ENCODE measurements at regions not wholly inside any gene's neighbourhood (a gene's known extent, or its start where the extent isn't known, plus 50 kb on each side); places are given as distances from the start of the nearest gene placed in this dataset.
"Not testable (repeated sequence)": the region's sequence is repeated elsewhere in the genome, so short reads cannot be mapped to it uniquely, and the experiment has no call there.

GRCh38 chr4:118492963-118493362 lies 140.2 kb upstream of the PRSS12 start:
- TF ChIP-seq CTCF (IDR thresholded peaks at IDR 0.05); POLR2AphosphoS5 (IDR thresholded peaks at IDR 0.05); EP300 (IDR thresholded peaks at IDR 0.05; ENCODE audit: low read depth); POLR2A (IDR thresholded peaks at IDR 0.05): not testable (repeated sequence)
